Liver (tissue), 8 donors: ENCODE measurements at regions not wholly inside any gene's neighbourhood (a gene's known extent, or its start where the extent isn't known, plus 50 kb on each side); places are given as distances from the start of the nearest gene placed in this dataset.

ENCODE experiments used
- DNase-seq: peaks from one replicate; pipeline ENCODE4 v3.0.0-alpha.2; 2017; ENCODE audit warnings: low spot score
- H3K27ac ChIP-seq, 2 donors: one replicate each; pipeline ENCODE4 v1.7.0; 2013; ENCODE audit warnings: inconsistent platforms in 2 of 2, low read length in 2 of 2, control low read depth in 1 of 2, low read depth in 1 of 2, mild to moderate bottlenecking in 1 of 2
- H3K27me3 ChIP-seq, 4 donors: one replicate each; pipeline versions ENCODE4 v1.6.1 to v1.7.0; 2013; ENCODE audit warnings: low read length in 3 of 4, inconsistent platforms in 1 of 4, mild to moderate bottlenecking in 1 of 4, moderate library complexity in 1 of 4; ENCODE audit not compliant: control insufficient read depth in 4 of 4, insufficient read depth in 4 of 4
- H3K36me3 ChIP-seq, 4 donors: one replicate each; pipeline versions ENCODE4 v1.6.1 to v1.7.0; 2013; ENCODE audit warnings: low read length in 3 of 4, mild to moderate bottlenecking in 3 of 4, low read depth in 1 of 4, moderate library complexity in 1 of 4; ENCODE audit not compliant: control insufficient read depth in 4 of 4, insufficient read depth in 3 of 4
- H3K4me1 ChIP-seq, 4 donors: one replicate each; pipeline versions ENCODE4 v1.6.1 to v1.7.0; 2013; ENCODE audit warnings: low read length in 3 of 4, mild to moderate bottlenecking in 3 of 4, moderate library complexity in 1 of 4; ENCODE audit not compliant: control insufficient read depth in 4 of 4, insufficient read depth in 4 of 4
- H3K4me3 ChIP-seq, 3 donors: one replicate each; pipeline versions ENCODE4 v1.6.1 to v1.7.0; 2013; ENCODE audit warnings: low read length in 3 of 3, control low read depth in 1 of 3, low read depth in 1 of 3, mild to moderate bottlenecking in 1 of 3
- H3K9ac ChIP-seq, 2 donors: one replicate each; pipeline ENCODE4 v1.7.0; 2013; ENCODE audit warnings: low read length in 2 of 2, mild to moderate bottlenecking in 2 of 2, moderate library complexity in 2 of 2, control low read depth in 1 of 2, low read depth in 1 of 2
- H3K9me3 ChIP-seq, 4 donors: one replicate each; pipeline versions ENCODE4 v1.6.1 to v1.7.0; 2013; ENCODE audit warnings: low read length in 3 of 4; ENCODE audit not compliant: control insufficient read depth in 4 of 4
- CTCF ChIP-seq: fragments of 150-350 bp; IDR thresholded peaks from 2 replicates; pipeline ENCODE4 v1.5.1; 2017; ENCODE audit warnings: improper control_type of control experiment, low read depth, low read length; ENCODE audit not compliant: missing input control
- EGR1 ChIP-seq, 2 donors: IDR thresholded peaks; 2 replicates each; pipeline ENCODE4 v1.6.1; 2016 to 2018; ENCODE audit warnings: antibody characterized with exemption in 2 of 2, low read depth in 2 of 2
- FOXA1 ChIP-seq: IDR thresholded peaks from 2 replicates; pipeline ENCODE4 v1.6.1; 2016; ENCODE audit warnings: antibody characterized with exemption
- FOXA2 ChIP-seq: IDR thresholded peaks from 2 replicates; pipeline ENCODE4 v1.6.1; 2016; ENCODE audit warnings: antibody characterized with exemption
- GABPA ChIP-seq, 2 donors: IDR thresholded peaks in 1 of 2; conservative IDR thresholded peaks in 1 of 2; 2 replicates each; pipeline ENCODE4 v1.6.1; 2016; ENCODE audit warnings: antibody characterized with exemption in 2 of 2, mild to moderate bottlenecking in 1 of 2, moderate library complexity in 1 of 2
- HNF4A ChIP-seq, 2 donors: conservative IDR thresholded peaks; 2 replicates each; pipeline ENCODE4 v1.6.1; 2016; ENCODE audit warnings: antibody characterized with exemption in 2 of 2, mild to moderate bottlenecking in 2 of 2
- HNF4G ChIP-seq: IDR thresholded peaks from 2 replicates; pipeline ENCODE4 v1.6.1; 2016; ENCODE audit warnings: antibody characterized with exemption
- JUND ChIP-seq, 2 donors: IDR thresholded peaks; 2 replicates each; pipeline ENCODE4 v1.6.1; 2016; ENCODE audit warnings: antibody characterized with exemption in 2 of 2
- MAX ChIP-seq: IDR thresholded peaks from 2 replicates; pipeline ENCODE4 v1.6.1; 2016; ENCODE audit warnings: antibody characterized with exemption
- NR2F2 ChIP-seq: IDR thresholded peaks from 2 replicates; pipeline ENCODE4 v1.6.1; 2016; ENCODE audit warnings: antibody characterized with exemption
- RAD21 ChIP-seq, 2 donors: IDR thresholded peaks; 2 replicates each; pipeline ENCODE4 v1.6.1; 2016; ENCODE audit warnings: antibody characterized with exemption in 2 of 2, mild to moderate bottlenecking in 2 of 2
- REST ChIP-seq: IDR thresholded peaks from 2 replicates; pipeline ENCODE4 v1.6.1; 2016; ENCODE audit warnings: antibody characterized with exemption, mild to moderate bottlenecking
- RXRA ChIP-seq, 2 donors: IDR thresholded peaks; 2 replicates each; pipeline ENCODE4 v1.6.1; 2017 to 2018; ENCODE audit warnings: antibody characterized with exemption in 2 of 2, mild to moderate bottlenecking in 1 of 2
- SP1 ChIP-seq: IDR thresholded peaks from 2 replicates; pipeline ENCODE4 v1.6.1; 2018; ENCODE audit warnings: antibody characterized with exemption, mild to moderate bottlenecking
- TAF1 ChIP-seq: conservative IDR thresholded peaks from 2 replicates; pipeline ENCODE4 v1.6.1; 2016; ENCODE audit warnings: antibody characterized with exemption, mild to moderate bottlenecking
- YY1 ChIP-seq: IDR thresholded peaks from 2 replicates; pipeline ENCODE4 v1.6.1; 2016; ENCODE audit warnings: antibody characterized with exemption, mild to moderate bottlenecking
- ZBTB33 ChIP-seq: IDR thresholded peaks from 2 replicates; pipeline ENCODE4 v1.6.1; 2016; ENCODE audit warnings: antibody characterized with exemption
- WGBS: extraction: QIAGEN DNeasy Blood & Tissue Kit; methylation state at CpG from one replicate; pipeline ENCODE4 v1.1.7; 2013; 5-methylcytosine and 5-hydroxymethylcytosine counted together
- donor health status: healthy.
- donor health status: healthy.
- donor health status: healthy.
- donor health status: healthy.
- donor health status: healthy.

GRCh38 chr1:94334764-94335163 lies 83.4 kb upstream of the ABCD3 start:
- WGBS = 90% methylated on average over 2 of the region's 2 CpGs
- H3K9ac ChIP-seq = no peak overlapping the region
- peaks cover 0 to 4% (median 0%) of the 10 kb centered on the region in 4 donors for H3K4me1 ChIP-seq

More at GRCh38 chr1:94334764-94335163, 83.4 kb upstream of the ABCD3 start:
- TF ChIP-seq MAX (no peak), RXRA (IDR thresholded peaks at IDR 0.05) (no peak), FOXA1 (no peak), EGR1 (IDR thresholded peaks at IDR 0.05; ENCODE audit: low read depth in 2 of 2) (no peak), HNF4G (no peak), YY1 (no peak), REST (no peak), SP1 (no peak), ZBTB33 (no peak), JUND (IDR thresholded peaks at IDR 0.05) (no peak), FOXA2 (no peak), GABPA (IDR thresholded peaks at IDR 0.05 in 1 of 2, conservative IDR thresholded peaks at IDR 0.05 in 1 of 2) (no peak), NR2F2 (no peak), CTCF (no peak), HNF4A (conservative IDR thresholded peaks at IDR 0.05) (no peak), RAD21 (IDR thresholded peaks at IDR 0.05) (no peak), TAF1 (no peak)
- Histone ChIP-seq H3K9me3 (no peaks in the 10 kb centered on the region), H3K27me3 (no peaks in the 10 kb centered on the region), H3K4me3 (no peak overlapping the region), H3K36me3 (no peaks in the 10 kb centered on the region), H3K27ac (no peak overlapping the region)
- no peak for DNase-seq
